ENCODE measurements at regions not wholly inside any gene's neighbourhood (a gene's known extent, or its start where the extent isn't known, plus 50 kb on each side); places are given as distances from the start of the nearest gene placed in this dataset.

- WGBS (ENCODE audit: insufficient coverage, low coverage, missing lambda C conversion rate): 3% methylated on average over 3 of the region's 3 CpGs
- intact Hi-C loops (cut with micrococcal nuclease) (no loop called here), in situ Hi-C loops (cut with MboI) (no loop called here)
- Histone ChIP-seq H3K4me2 (ENCODE audit: insufficient read depth, low read length) (no peak overlapping the region), H3K36me3 (ENCODE audit: control insufficient read depth, insufficient read depth, low read length) (no peaks in the 10 kb centered on the region), H2AFZ (ENCODE audit: low read depth, low read length) (no peak overlapping the region), H3K4me3 (no peak overlapping the region), H4K20me1 (replicated peaks; ENCODE audit: control insufficient read depth, insufficient read depth, low read length) (no peaks in the 10 kb centered on the region), H3K9ac (ENCODE audit: insufficient read depth in 1 of 2, low read depth in 2 of 2, low read length in 2 of 2) (no peak overlapping the region), H3K9me3 (replicated peaks; ENCODE audit: control insufficient read depth, insufficient read depth, low read depth, low read length) (no peaks in the 10 kb centered on the region), H3K4me1 (replicated peaks in 1 of 2; ENCODE audit: control insufficient read depth in 2 of 2, insufficient read depth in 2 of 2, low read length in 2 of 2) (no peaks in the 10 kb centered on the region), H3K27ac (ENCODE audit: extremely low read depth, low read depth, low read length) (no peak overlapping the region), H3K9me1 (ENCODE audit: control insufficient read depth, insufficient read depth, low read length) (no peaks in the 10 kb centered on the region), H3K79me2 (ENCODE audit: control insufficient read depth, insufficient read depth, low read length) (no peaks in the 10 kb centered on the region), H3K27me3 (ENCODE audit: control insufficient read depth in 2 of 2, insufficient read depth in 2 of 2, low read length in 2 of 2) (no peaks in the 10 kb centered on the region)
- no TSS peak for BruUV-seq (replicated peaks)
- DNase-seq (ENCODE audit: extremely low read depth in 1 of 4, low spot score in 3 of 4) (no peak), ATAC-seq (no peak), FAIRE-seq (no peak)
- ChIA-PET CTCF (ENCODE audit: low intra/inter-chr PET ratio) (no interaction called here), POLR2A (no interaction called here)
- no peak for TF ChIP-seq ZNF75A (CRISPR knock-in tag; IDR thresholded peaks at IDR 0.05)
- no peak for TF ChIP-seq ZNF436 (CRISPR knock-in tag; IDR thresholded peaks at IDR 0.05)
- TF ChIP-seq POLR2H (tag; IDR thresholded peaks at IDR 0.05; ENCODE audit: low read depth): no peak
- TF ChIP-seq RBM39 (optimal IDR thresholded peaks at IDR 0.05; ENCODE audit: low read depth, low read length): no peak
- TF ChIP-seq, protein P1, sequence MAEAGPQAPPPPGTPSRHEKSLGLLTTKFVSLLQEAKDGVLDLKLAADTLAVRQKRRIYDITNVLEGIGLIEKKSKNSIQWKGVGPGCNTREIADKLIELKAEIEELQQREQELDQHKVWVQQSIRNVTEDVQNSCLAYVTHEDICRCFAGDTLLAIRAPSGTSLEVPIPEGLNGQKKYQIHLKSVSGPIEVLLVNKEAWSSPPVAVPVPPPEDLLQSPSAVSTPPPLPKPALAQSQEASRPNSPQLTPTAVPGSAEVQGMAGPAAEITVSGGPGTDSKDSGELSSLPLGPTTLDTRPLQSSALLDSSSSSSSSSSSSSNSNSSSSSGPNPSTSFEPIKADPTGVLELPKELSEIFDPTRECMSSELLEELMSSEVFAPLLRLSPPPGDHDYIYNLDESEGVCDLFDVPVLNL (CRISPR knock-in tag; IDR thresholded peaks at IDR 0.05; ENCODE audit: low read depth): no peak
Measured at GRCh38 chr16:48047720-48048119, 108.1 kb downstream of the ABCC12 start.

GRCh38 chr16:48047241-48047640 is 108.6 kb downstream of the ABCC12 start:
- DNase-seq (ENCODE audit: extremely low read depth in 1 of 4, low spot score in 3 of 4) (no peak), ATAC-seq (no peak), FAIRE-seq (no peak)
- no peak overlapping the region for H3K4me2 ChIP-seq (ENCODE audit: insufficient read depth, low read length)
- no peaks in the 10 kb centered on the region for H3K9me1 ChIP-seq (ENCODE audit: control insufficient read depth, insufficient read depth, low read length)
- no peaks in the 10 kb centered on the region for H4K20me1 ChIP-seq (replicated peaks; ENCODE audit: control insufficient read depth, insufficient read depth, low read length)
- no peaks in the 10 kb centered on the region for H3K79me2 ChIP-seq (ENCODE audit: control insufficient read depth, insufficient read depth, low read length)
- no peaks in the 10 kb centered on the region for H3K4me1 ChIP-seq (replicated peaks in 1 of 2; ENCODE audit: control insufficient read depth in 2 of 2, insufficient read depth in 2 of 2, low read length in 2 of 2)
- in situ Hi-C loops (cut with MboI) (no loop called here), intact Hi-C loops (cut with micrococcal nuclease) (no loop called here)
- TF ChIP-seq HDAC6 (IDR thresholded peaks at IDR 0.05; ENCODE audit: low read depth, low read length) (no peak), ELF4 (CRISPR knock-in tag; IDR thresholded peaks at IDR 0.05) (0 out of 2 replicates have a peak, but pooled peaks have one; percentile 42)
- TF ChIP-seq, protein P2, sequence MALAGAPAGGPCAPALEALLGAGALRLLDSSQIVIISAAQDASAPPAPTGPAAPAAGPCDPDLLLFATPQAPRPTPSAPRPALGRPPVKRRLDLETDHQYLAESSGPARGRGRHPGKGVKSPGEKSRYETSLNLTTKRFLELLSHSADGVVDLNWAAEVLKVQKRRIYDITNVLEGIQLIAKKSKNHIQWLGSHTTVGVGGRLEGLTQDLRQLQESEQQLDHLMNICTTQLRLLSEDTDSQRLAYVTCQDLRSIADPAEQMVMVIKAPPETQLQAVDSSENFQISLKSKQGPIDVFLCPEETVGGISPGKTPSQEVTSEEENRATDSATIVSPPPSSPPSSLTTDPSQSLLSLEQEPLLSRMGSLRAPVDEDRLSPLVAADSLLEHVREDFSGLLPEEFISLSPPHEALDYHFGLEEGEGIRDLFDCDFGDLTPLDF (CRISPR knock-in tag; IDR thresholded peaks at IDR 0.05): no peak
- no peak overlapping the region for H2AFZ ChIP-seq (ENCODE audit: low read depth, low read length)
- CTCF ChIA-PET (ENCODE audit: low intra/inter-chr PET ratio): no interaction called here
- BruUV-seq (replicated peaks): no TSS peak
- no peak overlapping the region for H3K27ac ChIP-seq (ENCODE audit: extremely low read depth, low read depth, low read length)
- H3K9ac ChIP-seq (ENCODE audit: insufficient read depth in 1 of 2, low read depth in 2 of 2, low read length in 2 of 2): no peak overlapping the region
- no peak overlapping the region for H3K4me3 ChIP-seq
- 0% methylated on average over 2 of the region's 3 CpGs for WGBS (ENCODE audit: insufficient coverage, low coverage, missing lambda C conversion rate)
- POLR2A ChIA-PET: no interaction called here
- H3K36me3 ChIP-seq (ENCODE audit: control insufficient read depth, insufficient read depth, low read length): no peaks in the 10 kb centered on the region
- no peaks in the 10 kb centered on the region for H3K27me3 ChIP-seq (ENCODE audit: control insufficient read depth in 2 of 2, insufficient read depth in 2 of 2, low read length in 2 of 2)
- no peaks in the 10 kb centered on the region for H3K9me3 ChIP-seq (replicated peaks; ENCODE audit: control insufficient read depth, insufficient read depth, low read depth, low read length)
